Nephron progenitor cell (in vitro differentiated cells): ENCODE measurements at regions not wholly inside any gene's neighbourhood (a gene's known extent, or its start where the extent isn't known, plus 50 kb on each side); places are given as distances from the start of the nearest gene placed in this dataset.

Experiments
- DNase-seq: peaks from one replicate; pipeline ENCODE4 v3.0.0; 2021
- H3K27ac Mint-ChIP-seq: 2 replicates; pipeline ENCODE4 v1.8.0; 2021; ENCODE audit warnings: mild to moderate bottlenecking, moderate library complexity, mixed read lengths
- H3K27me3 Mint-ChIP-seq: 2 replicates; pipeline ENCODE4 v1.8.0; 2021; ENCODE audit warnings: mild to moderate bottlenecking, low read depth, mixed read lengths; ENCODE audit not compliant: poor library complexity
- H3K36me3 Mint-ChIP-seq: 2 replicates; pipeline ENCODE4 v1.8.0; 2021; ENCODE audit warnings: low read depth, mixed read lengths
- H3K4me1 Mint-ChIP-seq: 2 replicates; pipeline ENCODE4 v1.8.0; 2021; ENCODE audit warnings: mixed read lengths
- H3K4me3 Mint-ChIP-seq: 2 replicates; pipeline ENCODE4 v1.8.0; 2021; ENCODE audit warnings: mild to moderate bottlenecking, moderate library complexity, mixed read lengths
- H3K9me3 Mint-ChIP-seq: 2 replicates; pipeline ENCODE4 v1.8.0; 2021; ENCODE audit warnings: mild to moderate bottlenecking, moderate library complexity, mixed read lengths
- TF ChIP-seq, protein P1 (sequence below): fragments of 200-600 bp; sonication (generic); IDR thresholded peaks from 2 replicates; pipeline ENCODE4 v1.5.0; 2021; ENCODE audit warnings: antibody characterized with exemption

DNA sequence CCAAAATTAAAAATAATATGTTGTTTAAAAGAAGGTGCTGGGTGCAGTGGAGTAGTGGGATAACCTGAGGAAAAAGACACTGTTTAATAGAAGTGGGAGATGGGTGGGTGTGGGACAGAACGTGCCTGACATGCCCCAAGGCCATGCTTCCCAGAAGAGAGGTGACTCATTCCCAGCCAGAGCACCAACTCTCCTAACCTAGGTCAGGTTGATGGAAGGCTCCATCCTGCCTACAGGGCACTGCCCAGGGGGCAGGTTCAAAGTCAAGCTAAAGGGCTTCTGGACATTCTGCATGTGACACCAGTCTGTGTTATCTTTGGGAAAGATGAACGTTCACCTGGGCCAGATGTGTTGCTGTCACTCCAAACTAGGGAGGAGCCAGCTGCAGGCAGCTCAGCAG, 453.1 kb downstream of the SOX6 start:
- DNase-seq = no peak
- Mint-ChIP-seq H3K36me3 (no peaks in the 10 kb centered on the region), H3K4me1 (peaks cover 41% of the 10 kb centered on the region), H3K9me3 (no peaks in the 10 kb centered on the region), H3K4me3 (no peak overlapping the region), H3K27me3 (peaks cover 7% of the 10 kb centered on the region), H3K27ac (no peak overlapping the region)
- TF ChIP-seq, protein P1, sequence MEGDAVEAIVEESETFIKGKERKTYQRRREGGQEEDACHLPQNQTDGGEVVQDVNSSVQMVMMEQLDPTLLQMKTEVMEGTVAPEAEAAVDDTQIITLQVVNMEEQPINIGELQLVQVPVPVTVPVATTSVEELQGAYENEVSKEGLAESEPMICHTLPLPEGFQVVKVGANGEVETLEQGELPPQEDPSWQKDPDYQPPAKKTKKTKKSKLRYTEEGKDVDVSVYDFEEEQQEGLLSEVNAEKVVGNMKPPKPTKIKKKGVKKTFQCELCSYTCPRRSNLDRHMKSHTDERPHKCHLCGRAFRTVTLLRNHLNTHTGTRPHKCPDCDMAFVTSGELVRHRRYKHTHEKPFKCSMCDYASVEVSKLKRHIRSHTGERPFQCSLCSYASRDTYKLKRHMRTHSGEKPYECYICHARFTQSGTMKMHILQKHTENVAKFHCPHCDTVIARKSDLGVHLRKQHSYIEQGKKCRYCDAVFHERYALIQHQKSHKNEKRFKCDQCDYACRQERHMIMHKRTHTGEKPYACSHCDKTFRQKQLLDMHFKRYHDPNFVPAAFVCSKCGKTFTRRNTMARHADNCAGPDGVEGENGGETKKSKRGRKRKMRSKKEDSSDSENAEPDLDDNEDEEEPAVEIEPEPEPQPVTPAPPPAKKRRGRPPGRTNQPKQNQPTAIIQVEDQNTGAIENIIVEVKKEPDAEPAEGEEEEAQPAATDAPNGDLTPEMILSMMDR = no peak

DNA sequence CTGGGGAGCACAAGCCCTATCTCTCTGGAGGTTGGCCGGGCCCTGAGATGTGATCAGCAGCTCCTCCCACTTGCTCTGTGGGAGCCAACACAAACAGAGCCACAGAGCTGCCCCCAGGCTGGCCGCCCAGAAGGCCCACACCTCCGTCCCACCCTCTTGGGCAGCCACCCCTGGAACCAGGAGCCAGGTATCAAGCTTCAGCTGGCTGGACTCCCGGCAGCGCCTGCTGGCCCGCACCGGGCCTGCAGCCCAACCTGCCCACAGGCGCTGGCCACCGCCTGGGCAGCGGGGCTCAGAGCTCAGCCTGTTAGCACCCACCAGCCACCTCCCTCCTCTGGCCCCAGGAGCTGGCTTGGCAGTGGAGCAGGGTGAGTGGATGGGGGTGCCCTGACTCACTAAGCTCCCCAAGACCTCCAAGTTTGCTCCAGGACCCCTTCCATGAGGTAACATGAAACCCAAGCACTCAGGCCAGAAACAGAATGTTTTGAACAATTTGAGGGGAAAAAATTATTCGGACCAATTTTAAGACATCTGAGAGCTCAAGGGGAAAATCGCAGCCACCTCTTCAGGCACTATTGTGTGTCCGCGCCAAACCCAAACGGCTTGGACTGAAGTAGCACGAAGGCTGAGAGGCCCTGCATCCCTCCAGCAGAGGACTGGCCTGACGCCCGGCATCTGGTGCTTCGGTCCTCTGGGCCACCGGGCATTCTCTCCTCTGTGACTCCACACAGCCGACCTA, 450.8 kb downstream of the SOX6 start:
- TF ChIP-seq, protein P1 = no peak
- peaks cover 3% of the 10 kb centered on the region for H3K27me3 Mint-ChIP-seq
- no peaks in the 10 kb centered on the region for H3K9me3 Mint-ChIP-seq
- H3K4me1 Mint-ChIP-seq = peaks cover 31% of the 10 kb centered on the region
- no peak for DNase-seq
- H3K27ac Mint-ChIP-seq = no peak overlapping the region
- H3K4me3 Mint-ChIP-seq = no peak overlapping the region
- no peaks in the 10 kb centered on the region for H3K36me3 Mint-ChIP-seq

DNA sequence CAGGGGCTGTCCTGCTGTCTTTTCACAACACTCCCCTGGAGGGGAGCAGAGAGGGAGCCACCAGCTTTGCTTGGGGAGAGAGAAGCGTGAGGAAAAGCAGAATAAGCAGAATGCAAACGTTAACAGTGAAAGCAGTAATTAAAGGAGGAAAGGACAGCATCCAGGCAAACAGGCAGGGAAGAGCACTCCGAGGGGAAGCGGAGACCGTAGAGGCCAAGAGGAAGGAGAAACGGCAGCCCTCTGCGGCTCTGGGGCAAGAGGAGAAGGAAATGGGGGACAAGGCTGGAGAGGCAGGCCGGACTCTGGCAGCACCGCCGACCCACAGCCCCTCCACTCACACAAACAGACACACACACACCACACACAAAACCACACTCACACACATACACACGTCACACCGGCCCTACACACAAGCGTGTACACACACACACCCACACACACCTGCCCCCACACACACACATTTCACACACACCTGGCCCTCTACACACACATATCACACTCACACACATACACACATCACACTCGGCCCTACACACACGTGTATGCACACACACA, 449.8 kb downstream of the SOX6 start:
- no peaks in the 10 kb centered on the region for H3K36me3 Mint-ChIP-seq
- no peak for DNase-seq
- no peaks in the 10 kb centered on the region for H3K9me3 Mint-ChIP-seq

DNA sequence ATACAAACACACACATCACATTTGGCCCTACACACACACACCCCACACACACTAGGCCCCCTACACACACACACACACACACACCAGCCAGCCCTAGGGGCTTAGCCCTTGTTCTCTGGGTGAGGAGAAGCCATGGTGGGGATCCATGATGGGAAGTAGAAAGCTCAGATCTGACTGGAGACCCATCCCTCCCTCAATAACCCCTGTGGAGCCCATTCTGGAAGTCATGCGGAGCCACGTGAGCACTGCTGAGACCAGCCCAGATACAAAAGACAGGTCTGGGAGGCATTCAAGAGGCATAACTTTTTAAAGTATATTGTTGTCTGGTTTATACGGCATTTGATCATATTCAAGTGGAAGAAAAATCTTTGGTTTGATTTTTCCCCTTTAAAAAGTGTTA, 448.5 kb downstream of the SOX6 start:
- Mint-ChIP-seq H3K9me3 (no peaks in the 10 kb centered on the region), H3K4me3 (no peak overlapping the region), H3K27me3 (peaks cover 8% of the 10 kb centered on the region), H3K36me3 (no peaks in the 10 kb centered on the region), H3K4me1 (peaks cover 26% of the 10 kb centered on the region), H3K27ac (no peak overlapping the region)
- no peak for DNase-seq
- TF ChIP-seq, protein P1 = no peak

More for the DNA sequence above, 449.8 kb downstream of the SOX6 start:
- Mint-ChIP-seq H3K27me3 (peaks cover 3% of the 10 kb centered on the region), H3K4me3 (no peak overlapping the region), H3K4me1 (peaks cover 28% of the 10 kb centered on the region), H3K27ac (no peak overlapping the region)
- TF ChIP-seq, protein P1 = no peak

DNA sequence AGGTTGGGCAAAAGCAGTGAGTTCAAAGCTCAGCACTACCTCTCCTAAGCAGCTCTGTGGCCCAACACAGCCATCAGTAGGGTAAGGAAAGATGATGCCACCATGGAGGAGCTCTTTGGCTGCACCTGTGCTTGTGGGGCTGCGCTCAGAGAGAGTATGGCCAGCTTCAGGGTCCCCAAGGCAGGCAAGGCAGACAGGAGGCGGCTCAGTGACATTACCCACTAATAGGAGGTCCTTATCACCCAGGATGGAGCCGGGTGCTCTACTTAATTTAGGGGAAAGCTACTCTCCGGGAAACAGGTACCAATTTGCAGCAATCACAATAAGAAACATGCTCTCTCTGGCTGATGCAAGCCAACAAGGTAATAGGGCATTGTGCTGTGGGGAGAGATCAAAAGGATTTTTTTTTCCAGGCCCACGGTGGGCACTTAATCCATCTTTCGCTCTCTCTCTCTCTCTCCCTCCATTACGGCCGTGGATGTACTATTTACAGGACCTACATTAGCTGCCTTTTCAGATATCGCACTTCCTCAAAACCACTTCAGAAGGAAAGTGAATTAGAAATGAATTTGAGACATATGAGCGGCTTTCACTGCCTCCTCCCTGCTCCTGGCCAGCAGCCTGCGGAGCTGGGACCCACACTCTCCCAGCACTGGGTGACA, 446.3 kb downstream of the SOX6 start:
- Mint-ChIP-seq H3K27me3 (peaks cover 6% of the 10 kb centered on the region), H3K4me1 (peaks cover 24% of the 10 kb centered on the region), H3K9me3 (no peaks in the 10 kb centered on the region), H3K27ac (no peak overlapping the region), H3K4me3 (no peak overlapping the region), H3K36me3 (no peaks in the 10 kb centered on the region)
- no peak for DNase-seq
- TF ChIP-seq, protein P1 = no peak
